Mucosa of gallbladder (tissue), 1 donor: ENCODE measurements at regions not wholly inside any gene's neighbourhood (a gene's known extent, or its start where the extent isn't known, plus 50 kb on each side); places are given as distances from the start of the nearest gene placed in this dataset.
"Not testable (repeated sequence)": the region's sequence is repeated elsewhere in the genome, so short reads cannot be mapped to it uniquely, and the experiment has no call there.

Experiments used
- DNase-seq: peaks from one replicate; pipeline ENCODE4 v3.0.0-alpha.2; 2020; ENCODE audit warnings: low spot score
- donor health status: DM: no; HTN: no; CAD: no.

- no peak for DNase-seq
Measured at GRCh38 chr6:74410630-74411029, 714.6 kb downstream of the CD109 start.

- no peak for DNase-seq
Measured at GRCh38 chr6:74409447-74409846, 713.4 kb downstream of the CD109 start.

- DNase-seq, result no peak
Measured at GRCh38 chr6:74408844-74409243, 712.8 kb downstream of the CD109 start.

GRCh38 chr6:74404366-74404765, 708.4 kb downstream of the CD109 start:
- DNase-seq, result no peak

GRCh38 chr6:74402781-74403180, 706.8 kb downstream of the CD109 start:
- DNase-seq, result no peak

GRCh38 chr6:74378437-74378836, 682.4 kb downstream of the CD109 start:
- DNase-seq, result not testable (repeated sequence)

- DNase-seq, result no peak
Measured at GRCh38 chr6:74369556-74369993, 673.6 kb downstream of the CD109 start.

- DNase-seq, result no peak
Measured at GRCh38 chr6:74368746-74369145, 672.7 kb downstream of the CD109 start.

GRCh38 chr6:74366634-74367033, 670.6 kb downstream of the CD109 start:
- no peak for DNase-seq

- no peak for DNase-seq
Measured at GRCh38 chr6:74362391-74362790, 666.4 kb downstream of the CD109 start.

- DNase-seq, result no peak
Measured at GRCh38 chr6:74357321-74357720, 661.3 kb downstream of the CD109 start.

GRCh38 chr6:74356391-74356790, 660.4 kb downstream of the CD109 start:
- no peak for DNase-seq

GRCh38 chr6:74346936-74347535, 651.0 kb downstream of the CD109 start:
- DNase-seq, result no peak

GRCh38 chr6:74343804-74344203, 647.8 kb downstream of the CD109 start:
- DNase-seq, result no peak

- DNase-seq, result not testable (repeated sequence)
Measured at GRCh38 chr6:74343321-74343720, 647.3 kb downstream of the CD109 start.

GRCh38 chr6:74334722-74335121, 638.7 kb downstream of the CD109 start:
- DNase-seq, result no peak

- DNase-seq, result no peak
Measured at GRCh38 chr6:74333406-74333805, 637.4 kb downstream of the CD109 start.

GRCh38 chr6:74320715-74321114, 624.7 kb downstream of the CD109 start:
- DNase-seq, result no peak

GRCh38 chr6:74320074-74320473, 624.1 kb downstream of the CD109 start:
- no peak for DNase-seq

- DNase-seq, result no peak
Measured at GRCh38 chr6:74319292-74319691, 623.3 kb downstream of the CD109 start.

- no peak for DNase-seq
Measured at GRCh38 chr6:74318738-74319137, 622.7 kb downstream of the CD109 start.

GRCh38 chr6:74312081-74312480, 616.1 kb downstream of the CD109 start:
- no peak for DNase-seq

- DNase-seq, result no peak
Measured at GRCh38 chr6:74311431-74311830, 615.4 kb downstream of the CD109 start.

GRCh38 chr6:74289884-74290283, 593.9 kb downstream of the CD109 start:
- DNase-seq, result no peak
